HG03175 (cell line): ENCODE measurements at regions not wholly inside any gene's neighbourhood (a gene's known extent, or its start where the extent isn't known, plus 50 kb on each side); places are given as distances from the start of the nearest gene placed in this dataset.

Experiments
- ATAC-seq: cut with Tn5 transposase; IDR thresholded peaks from one replicate; pipeline ENCODE4 v1.9.1; 2021; ENCODE audit warnings: mild to moderate bottlenecking, moderate library complexity; ENCODE audit not compliant: unreplicated experiment

DNA sequence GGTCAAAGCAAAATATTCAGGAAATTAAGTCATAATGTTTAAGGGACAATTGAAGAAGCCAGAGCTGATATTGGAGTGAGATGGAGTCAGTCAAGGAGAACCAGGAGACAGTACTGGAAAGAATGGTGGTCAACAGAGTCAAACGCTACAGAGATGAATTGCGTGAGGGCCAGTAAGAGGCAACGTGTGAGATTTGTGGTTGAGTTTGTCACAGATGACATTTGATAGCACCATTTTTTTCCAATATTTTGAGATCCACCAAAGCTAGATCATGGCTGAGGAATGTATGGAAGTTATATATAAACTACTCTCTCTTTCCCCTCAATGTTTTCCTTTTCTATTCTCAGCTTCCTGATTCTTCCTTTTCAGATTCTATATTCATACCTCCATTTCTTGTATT, 375.1 kb upstream of the ROBO2 start:
- no peak for ATAC-seq

GRCh38 chr3:76668653-76669052, 371.2 kb upstream of the ROBO2 start:
- no peak for ATAC-seq

- no peak for ATAC-seq
Measured at GRCh38 chr3:76669322-76669721, 370.6 kb upstream of the ROBO2 start.

DNA sequence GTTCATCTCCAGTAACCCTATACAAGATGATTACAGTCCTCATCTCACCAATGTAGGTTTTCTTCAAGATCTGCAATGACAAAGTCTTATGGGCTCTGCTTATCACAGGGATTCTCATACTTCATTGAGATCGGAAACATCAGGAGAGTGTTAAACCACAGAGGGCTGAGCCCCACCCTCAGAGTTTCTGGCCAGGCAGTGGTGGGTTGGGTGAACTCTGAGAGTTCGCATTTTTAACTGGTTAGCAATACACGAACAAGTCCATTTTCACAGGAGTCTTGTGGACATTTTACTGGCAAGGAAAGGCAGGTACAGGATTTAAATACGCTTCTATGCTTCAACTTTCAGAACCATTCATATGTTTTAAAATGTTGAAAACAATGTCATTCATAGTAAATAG, 366.7 kb upstream of the ROBO2 start:
- ATAC-seq: no peak

DNA sequence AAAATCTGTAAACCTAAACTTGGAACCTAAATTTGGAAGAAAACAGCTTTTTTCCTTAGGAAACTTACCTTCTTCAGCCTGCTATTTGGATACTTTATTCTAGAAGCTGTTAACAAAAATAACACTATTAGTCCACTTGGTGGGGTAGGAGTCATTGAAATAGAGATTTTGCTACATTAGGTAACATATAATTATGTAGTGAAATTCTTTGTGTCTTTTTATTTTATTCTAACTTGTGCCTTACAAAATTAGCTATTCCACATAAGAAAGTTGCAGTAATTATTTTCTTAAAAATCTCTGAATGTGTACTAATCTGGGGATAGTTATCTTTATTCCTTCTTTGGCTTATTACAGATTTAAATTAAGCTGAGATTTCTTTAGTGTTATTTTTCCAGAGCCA, 360.4 kb upstream of the ROBO2 start:
- no peak for ATAC-seq

DNA sequence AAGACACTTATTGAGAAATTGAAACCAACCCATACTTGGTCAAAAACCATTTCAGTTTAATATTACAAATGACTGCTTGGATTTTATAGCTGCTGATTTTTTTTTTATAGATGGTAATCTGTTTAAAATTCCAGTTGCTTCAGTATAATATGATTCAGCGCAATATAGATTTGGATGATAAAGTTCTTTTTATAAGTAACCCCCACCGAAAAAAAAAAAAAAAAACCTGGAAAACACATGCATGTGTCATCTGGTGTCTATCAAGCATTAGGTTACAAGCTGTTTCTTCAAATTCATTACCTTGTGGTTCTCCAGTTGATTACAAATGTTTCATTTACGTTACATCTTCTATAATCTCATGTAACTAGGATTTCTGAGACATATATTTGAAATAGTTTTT, 356.6 kb upstream of the ROBO2 start:
- ATAC-seq: no peak

DNA sequence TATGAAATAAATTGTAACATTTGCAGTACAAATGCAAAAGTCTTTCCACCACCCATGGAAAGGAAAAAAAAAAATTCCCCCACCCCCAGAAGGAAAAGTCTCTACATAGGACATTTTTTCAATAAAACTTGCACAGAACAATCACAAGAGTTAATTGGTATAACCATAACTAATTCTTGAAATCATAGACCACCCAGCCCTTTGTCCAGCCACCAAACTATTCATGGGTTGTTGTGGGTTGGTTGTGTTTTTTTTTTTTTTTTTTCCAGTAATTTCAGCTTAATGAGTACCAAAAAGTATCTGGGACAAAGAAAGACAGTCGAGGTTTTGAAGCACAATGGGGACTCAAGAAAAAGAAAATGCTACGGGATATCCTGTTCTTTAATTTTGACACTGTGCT, 355.0 kb upstream of the ROBO2 start:
- ATAC-seq: no peak

GRCh38 chr3:76685858-76686257, 354.0 kb upstream of the ROBO2 start:
- ATAC-seq: no peak

DNA sequence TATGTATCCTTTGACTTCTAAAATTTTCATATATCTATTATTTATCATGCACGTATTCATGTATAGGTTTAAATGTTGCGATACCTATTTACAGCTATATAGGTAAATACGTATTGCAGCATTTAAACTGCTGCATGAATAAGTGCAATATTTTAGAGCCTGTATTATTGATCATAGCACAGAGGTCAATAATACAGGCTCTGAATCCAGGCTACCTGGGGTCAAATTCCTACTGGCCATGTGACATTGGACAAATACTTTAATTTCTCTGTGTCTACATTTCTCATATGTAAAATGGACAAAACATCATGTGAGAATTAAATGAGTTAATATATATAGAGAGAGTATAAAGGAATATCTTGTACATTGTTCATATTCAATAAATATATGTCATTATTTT, 352.9 kb upstream of the ROBO2 start:
- ATAC-seq: no peak

GRCh38 chr3:76694063-76694462, 345.8 kb upstream of the ROBO2 start:
- no peak for ATAC-seq

DNA sequence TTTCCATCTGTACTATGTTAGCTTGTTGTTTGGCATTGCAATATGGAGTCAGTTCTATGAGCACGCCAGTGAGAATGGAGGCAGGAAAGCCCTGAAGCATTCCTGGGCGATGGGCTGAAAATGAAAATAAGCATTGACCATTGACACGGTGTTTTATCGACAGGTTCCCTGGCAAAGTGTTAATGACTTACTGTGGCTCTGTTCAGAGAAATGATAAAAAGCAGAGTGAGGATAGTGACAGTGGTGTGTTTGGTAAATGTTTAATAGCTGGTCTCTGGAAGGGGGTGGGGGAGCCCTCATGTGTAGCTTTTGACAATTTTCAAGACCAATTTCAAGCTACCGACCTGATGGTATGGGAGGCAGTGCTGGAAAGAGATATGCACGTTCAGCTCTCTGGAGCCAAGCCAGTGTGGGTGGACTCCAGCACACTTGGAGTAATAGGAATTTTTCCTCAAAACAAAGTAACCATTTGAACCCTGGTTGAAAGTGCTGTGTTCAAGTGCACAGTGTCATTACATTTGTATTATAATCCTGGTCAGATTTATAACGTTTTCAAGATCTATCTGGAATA, 341.7 kb upstream of the ROBO2 start:
- ATAC-seq: no peak

GRCh38 chr3:76699846-76700245, 340.1 kb upstream of the ROBO2 start:
- ATAC-seq: no peak

- ATAC-seq: no peak
Measured at GRCh38 chr3:76700323-76700722, 339.6 kb upstream of the ROBO2 start.

- no peak for ATAC-seq
Measured at GRCh38 chr3:76702676-76703075, 337.2 kb upstream of the ROBO2 start.

- ATAC-seq: no peak
Measured at GRCh38 chr3:76715426-76715825, 324.5 kb upstream of the ROBO2 start.

GRCh38 chr3:76723366-76723765, 316.5 kb upstream of the ROBO2 start:
- no peak for ATAC-seq

GRCh38 chr3:76724075-76724474, 315.8 kb upstream of the ROBO2 start:
- ATAC-seq: no peak

GRCh38 chr3:76724706-76725105, 315.2 kb upstream of the ROBO2 start:
- ATAC-seq: no peak

- ATAC-seq: no peak
Measured at GRCh38 chr3:76726034-76726433, 313.9 kb upstream of the ROBO2 start.

- ATAC-seq: no peak
Measured at GRCh38 chr3:76728426-76728825, 311.5 kb upstream of the ROBO2 start.

DNA sequence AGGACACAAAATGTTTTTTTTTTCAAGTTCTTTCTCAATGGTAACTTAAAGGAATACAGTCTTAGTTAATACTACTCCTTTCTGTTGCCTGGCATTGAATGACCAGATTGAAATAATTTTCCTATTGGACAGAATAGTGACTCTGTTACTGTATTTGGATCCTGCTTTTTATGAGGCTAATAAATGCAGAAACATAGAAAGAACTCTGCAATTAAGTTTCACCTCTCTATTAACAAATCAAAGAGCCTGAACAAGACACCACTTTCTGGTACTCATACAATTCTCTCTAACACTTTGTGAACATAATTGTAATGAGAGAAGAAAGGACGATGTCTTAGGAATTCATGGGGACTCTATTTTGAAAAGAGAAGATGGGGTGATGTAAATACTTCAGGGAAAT, 308.4 kb upstream of the ROBO2 start:
- no peak for ATAC-seq

GRCh38 chr3:76733073-76733759, 306.7 kb upstream of the ROBO2 start:
- no peak for ATAC-seq

GRCh38 chr3:76735152-76735551, 304.7 kb upstream of the ROBO2 start:
- no peak for ATAC-seq
